GM19025 (cell line): ENCODE measurements at regions not wholly inside any gene's neighbourhood (a gene's known extent, or its start where the extent isn't known, plus 50 kb on each side); places are given as distances from the start of the nearest gene placed in this dataset.
"Not testable (repeated sequence)": the region's sequence is repeated elsewhere in the genome, so short reads cannot be mapped to it uniquely, and the experiment has no call there.

ENCODE experiments used
- ATAC-seq: cut with Tn5 transposase; IDR thresholded peaks from one replicate; pipeline ENCODE4 v1.9.1; 2021; ENCODE audit warnings: mild to moderate bottlenecking, low read depth, moderate library complexity; ENCODE audit not compliant: unreplicated experiment

DNA sequence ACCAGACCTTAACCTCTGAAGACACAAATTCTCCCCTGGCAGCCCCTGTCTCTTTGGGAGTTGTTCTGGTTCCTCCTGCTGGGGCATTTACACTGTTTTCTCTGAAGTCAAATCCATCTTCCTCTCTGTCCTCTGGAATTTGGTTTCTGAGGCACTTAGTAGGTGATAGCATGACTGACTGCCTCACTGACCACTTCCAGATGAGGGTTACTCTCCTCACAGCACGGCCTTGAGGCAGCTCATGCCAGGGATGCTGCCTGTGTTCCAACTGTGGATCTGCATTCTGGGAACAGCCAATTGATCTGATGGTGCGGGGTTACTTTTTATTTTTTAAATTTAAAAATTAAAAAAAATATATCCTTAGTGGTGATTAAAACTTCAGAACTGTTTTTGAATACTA is 140.9 kb upstream of the ROPN1 start:
- ATAC-seq: no peak

- ATAC-seq: no peak
Observed at GRCh38 chr3:124133366-124133940, 141.5 kb upstream of the ROPN1 start.

DNA sequence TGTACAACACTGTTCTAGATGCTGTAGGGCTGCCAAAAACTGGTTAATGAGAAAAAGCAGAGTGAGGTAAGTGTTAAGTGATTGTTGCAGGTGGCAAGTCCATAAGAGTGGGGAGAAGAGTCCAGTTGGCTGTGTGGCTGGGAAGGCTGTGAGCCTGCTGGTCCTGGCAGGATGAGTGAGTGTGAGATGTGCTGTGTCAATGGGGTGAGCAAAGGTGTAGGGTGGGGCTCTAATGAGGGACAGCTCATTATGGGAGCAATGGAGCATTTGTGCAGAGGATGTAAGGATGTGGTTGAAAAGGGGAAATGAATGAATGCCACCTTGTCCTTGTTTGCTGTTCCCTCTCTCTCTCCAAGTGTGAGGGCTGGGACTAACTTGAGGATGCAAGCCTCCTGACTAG is 145.3 kb upstream of the ROPN1 start:
- ATAC-seq: no peak

GRCh38 chr3:124138148-124138547 is 146.2 kb upstream of the ROPN1 start:
- no peak for ATAC-seq

DNA sequence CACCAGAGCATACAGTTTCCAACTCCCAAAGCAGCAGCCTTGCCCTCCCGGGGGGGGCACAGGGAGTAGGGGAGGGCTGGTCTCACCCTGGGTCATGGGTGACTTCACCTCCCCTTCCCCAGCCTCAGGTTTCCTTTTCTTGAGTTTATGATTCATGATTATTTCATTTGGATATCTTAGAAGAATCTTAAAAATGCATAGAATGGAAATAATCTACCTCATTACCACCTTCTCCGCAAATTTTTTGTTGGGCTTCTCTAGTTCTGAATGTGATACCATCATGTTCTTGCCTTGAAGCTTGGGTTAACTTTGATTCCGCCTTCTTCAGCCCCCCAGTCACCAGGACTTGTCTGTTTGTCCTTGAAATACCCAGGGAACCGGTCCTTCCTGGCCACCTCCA is 148.8 kb upstream of the ROPN1 start:
- no peak for ATAC-seq

DNA sequence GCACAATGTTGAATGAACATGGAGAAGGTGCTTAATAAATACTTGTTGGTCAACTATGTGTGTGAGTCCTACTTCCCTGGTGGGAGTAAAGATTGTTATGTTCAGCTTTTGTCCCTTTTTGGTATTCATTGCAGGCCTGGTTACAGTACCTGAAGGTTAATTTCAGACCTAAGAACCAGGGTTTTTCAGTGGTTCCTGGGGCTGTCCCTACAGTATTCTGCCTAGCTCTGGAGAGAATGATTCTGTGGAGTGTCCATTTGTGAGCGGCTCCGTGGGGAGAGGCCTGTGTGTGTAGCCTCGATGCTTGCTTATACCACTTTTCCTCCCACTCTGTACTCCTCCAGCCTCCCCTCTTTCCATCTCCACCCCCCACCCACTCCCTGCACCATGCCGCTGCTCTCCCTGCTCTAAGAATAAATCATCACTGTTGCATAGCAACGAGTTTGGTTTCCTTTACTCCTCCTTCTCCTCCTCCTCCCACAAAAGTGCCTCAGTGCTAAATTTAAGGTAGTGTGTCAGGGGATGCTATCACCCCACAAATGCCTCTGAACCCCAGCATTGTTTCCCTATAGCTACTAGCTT is 150.6 kb upstream of the ROPN1 start:
- no peak for ATAC-seq

DNA sequence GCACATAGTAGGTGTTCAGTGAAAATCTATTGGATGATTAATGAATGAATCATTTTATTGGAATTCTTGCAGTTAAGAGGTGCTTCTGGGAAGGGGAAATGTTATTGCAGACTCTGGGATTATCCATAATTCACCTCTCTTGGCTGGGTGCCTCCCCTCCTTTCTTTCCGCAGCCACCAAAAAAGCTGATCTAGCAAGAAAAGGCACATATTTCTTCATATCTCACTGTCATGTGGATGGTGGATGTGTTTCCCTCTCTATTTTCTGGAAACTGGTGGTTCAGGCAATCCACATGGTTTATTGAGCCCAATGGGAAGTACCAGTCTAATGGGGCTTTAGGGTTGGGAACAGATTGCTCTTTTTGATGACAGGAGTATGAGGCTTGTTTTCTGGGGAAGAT is 151.1 kb upstream of the ROPN1 start:
- no peak for ATAC-seq

GRCh38 chr3:124144035-124144814 is 152.3 kb upstream of the ROPN1 start:
- ATAC-seq: no peak

- ATAC-seq: no peak
Observed at GRCh38 chr3:124147429-124147828, 155.5 kb upstream of the ROPN1 start.

GRCh38 chr3:124147946-124148345 is 156.0 kb upstream of the ROPN1 start:
- no peak for ATAC-seq

DNA sequence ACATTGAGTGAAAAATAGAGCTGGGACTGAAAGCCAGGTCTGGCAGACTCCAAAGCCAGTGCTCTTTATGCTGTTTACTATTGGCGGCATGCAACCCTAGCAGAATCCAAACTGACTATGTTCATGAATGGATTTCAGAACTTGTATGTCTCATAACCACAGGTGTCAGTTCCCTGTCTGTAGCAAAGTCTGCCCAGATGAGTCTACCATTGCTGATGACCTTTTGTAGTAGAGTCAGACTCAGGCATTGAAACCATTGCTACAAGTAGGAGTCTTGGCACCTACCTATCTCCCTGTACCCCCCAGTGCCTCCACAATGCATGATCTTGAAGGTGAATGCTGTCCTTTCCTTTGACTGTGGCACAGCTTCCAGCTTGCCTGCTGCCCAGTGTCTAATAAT is 157.2 kb upstream of the ROPN1 start:
- ATAC-seq: no peak

GRCh38 chr3:124149771-124150170 is 157.8 kb upstream of the ROPN1 start:
- ATAC-seq: no peak

GRCh38 chr3:124152891-124153290 is 161.0 kb upstream of the ROPN1 start:
- not testable (repeated sequence) for ATAC-seq

DNA sequence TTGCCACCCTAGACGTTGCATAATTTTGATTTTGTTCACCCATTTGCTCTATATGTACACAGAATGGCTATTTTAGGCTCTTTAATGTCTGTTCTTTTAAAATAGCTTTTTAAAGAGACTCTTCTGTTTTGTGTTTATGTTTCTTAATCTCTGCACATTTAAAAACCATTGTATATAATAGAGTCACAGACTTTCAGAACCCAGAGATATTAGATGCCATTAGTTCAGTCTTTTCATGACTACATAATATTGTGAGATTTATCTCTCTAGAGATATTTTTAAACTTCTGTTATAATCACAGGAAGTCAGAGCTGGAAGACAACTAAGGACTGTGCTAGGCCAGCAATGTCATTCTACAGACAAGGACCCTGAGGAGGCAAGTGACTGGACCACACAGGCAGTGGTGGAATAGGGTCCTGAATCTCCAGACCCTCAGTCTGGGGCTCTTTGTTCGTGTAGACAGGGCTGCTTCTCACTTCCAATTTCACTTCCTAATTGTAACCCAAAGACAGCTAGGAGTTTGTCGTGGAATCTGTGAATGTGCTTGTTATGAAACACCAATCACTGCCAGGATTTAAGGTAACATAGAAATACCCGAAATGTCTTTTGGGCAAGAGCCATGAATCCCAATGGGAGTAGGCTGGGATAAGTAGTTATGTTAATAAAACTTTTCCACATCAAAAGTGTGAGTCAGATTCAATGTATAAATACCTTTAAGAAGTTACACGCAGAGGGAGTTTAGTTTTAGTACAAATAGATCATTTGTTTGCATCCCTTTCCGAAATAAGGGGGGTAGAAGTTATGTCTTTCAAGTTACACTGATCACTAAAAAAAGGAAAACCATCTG is 165.2 kb upstream of the ROPN1 start:
- ATAC-seq: no peak

DNA sequence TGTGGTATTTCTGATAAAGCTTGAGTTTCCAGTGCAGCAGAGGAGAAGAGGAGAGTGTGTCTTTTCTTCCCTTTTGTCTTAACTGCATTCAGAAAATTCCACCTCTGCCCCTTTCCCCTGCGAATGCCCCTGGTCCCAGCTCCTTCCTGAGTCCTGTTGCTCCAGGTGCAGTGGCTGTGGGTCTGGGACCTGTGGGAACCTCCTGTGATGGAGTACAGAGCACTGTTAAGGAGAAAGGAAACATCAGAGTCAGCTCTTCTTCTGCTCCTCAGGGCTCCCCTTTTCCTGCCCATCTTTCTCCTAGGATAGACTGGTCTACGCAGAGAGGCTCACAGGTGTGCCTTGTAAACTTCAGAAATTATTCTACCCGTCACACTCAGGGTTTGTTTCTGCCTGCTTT is 165.8 kb upstream of the ROPN1 start:
- no peak for ATAC-seq

DNA sequence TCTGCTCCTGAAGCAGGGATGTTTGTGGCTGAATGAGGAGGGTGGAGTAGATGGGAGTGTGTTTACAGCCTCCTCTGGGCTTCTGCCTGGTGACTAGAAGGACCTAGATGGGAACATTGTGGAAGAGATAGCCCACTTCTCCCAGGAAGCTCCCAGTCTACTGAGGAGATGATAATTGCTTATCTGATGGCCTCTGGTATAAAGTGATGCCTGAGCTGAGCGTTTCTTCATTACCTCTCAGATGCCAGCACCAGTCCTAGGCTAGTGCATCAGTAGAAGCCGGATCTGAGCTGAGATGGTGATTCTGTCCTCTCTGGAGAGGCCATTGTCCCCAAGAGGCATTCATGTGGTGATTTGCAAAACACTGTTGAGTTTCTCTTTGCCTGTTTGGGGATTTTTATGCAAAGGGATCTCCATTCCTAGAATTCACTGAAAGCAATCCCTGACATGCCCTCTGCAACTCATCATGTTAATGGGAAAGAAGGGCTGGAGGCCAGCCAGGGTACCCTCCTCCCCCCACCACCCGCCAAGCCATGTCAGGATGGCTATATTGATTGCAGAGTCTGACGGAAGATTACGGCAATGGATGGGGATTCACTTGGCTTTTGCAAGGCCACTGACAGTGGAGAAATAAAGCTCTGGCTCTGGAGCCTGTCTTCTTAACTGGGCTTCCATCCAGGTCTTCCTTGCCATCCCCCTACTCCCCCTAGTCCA is 166.4 kb upstream of the ROPN1 start:
- no peak for ATAC-seq

GRCh38 chr3:124161448-124161847 is 169.5 kb upstream of the ROPN1 start:
- no peak for ATAC-seq

DNA sequence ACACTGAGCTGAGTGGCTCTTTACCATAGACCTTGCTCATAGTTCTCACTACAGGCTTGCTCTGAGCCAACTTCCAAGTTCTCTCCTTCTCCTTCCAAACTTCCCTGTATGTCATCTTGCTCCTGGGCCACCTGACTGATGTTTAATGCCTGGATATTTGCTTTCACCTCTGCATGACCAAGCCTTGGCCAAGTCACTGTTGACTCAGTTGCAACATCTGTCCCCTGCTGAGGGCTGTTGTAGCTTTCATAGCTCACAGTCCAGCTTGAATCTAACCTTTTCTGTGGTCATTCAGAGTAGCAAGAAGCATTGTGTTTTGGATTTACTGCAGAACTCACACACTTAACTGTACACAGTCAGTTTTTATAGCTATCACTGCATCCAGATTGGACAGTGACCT is 171.8 kb upstream of the ROPN1 start:
- no peak for ATAC-seq

GRCh38 chr3:124168271-124168670 is 176.3 kb upstream of the ROPN1 start:
- ATAC-seq: no peak

DNA sequence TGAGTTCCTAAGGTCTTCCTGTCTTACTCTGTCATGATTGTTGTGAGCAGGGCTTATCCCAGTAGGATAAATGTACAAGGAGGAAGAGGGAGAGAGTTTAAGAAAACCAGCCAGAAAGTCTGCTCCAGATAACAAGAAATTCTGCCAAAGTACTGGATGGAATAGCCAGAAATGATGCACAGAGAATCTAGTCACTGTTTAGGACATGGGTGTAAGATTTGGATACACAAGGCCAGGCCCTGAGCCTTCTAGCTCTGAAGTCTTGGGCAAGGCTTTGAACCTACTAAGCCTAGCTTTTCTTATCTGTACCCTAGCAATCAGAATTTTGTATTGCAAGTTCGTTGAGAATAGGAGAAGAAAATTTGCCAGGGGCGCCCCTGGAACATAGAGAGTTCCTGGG is 180.4 kb upstream of the ROPN1 start:
- ATAC-seq: no peak

- no peak for ATAC-seq
Observed at GRCh38 chr3:124172816-124173215, 180.9 kb upstream of the ROPN1 start.
